Esophagus muscularis mucosa (tissue), 4 donors: ENCODE measurements at regions not wholly inside any gene's neighbourhood (a gene's known extent, or its start where the extent isn't known, plus 50 kb on each side); places are given as distances from the start of the nearest gene placed in this dataset.

Experiments
- DNase-seq: peaks from one replicate; pipeline ENCODE4 v3.0.0-alpha.2; 2017; ENCODE audit errors: extremely low spot score
- H3K27ac ChIP-seq, 4 donors: fragments of 200-600 bp; sonication (generic); replicated peaks in 1 of 4; 1 replicate in 3 of 4; 2 replicates in 1 of 4; pipeline ENCODE4 v1.5.1; 2016 to 2019; ENCODE audit warnings: mild to moderate bottlenecking in 1 of 4
- H3K27me3 ChIP-seq, 4 donors: fragments of 200-600 bp; sonication (generic); one replicate each; pipeline versions ENCODE4 v1.5.1 to v1.6.0; 2016 to 2019
- H3K36me3 ChIP-seq, 4 donors: fragments of 200-600 bp; sonication (generic); one replicate each; pipeline ENCODE4 v1.5.1; 2016 to 2019
- H3K4me1 ChIP-seq, 4 donors: fragments of 200-600 bp; sonication (generic); one replicate each; pipeline ENCODE4 v1.5.1; 2016 to 2019
- H3K4me3 ChIP-seq, 4 donors: fragments of 200-600 bp; sonication (generic); 1 replicate in 2 of 4; 2 replicates in 2 of 4; pipeline ENCODE4 v1.5.1; 2016 to 2019; ENCODE audit warnings: mild to moderate bottlenecking in 4 of 4, moderate library complexity in 1 of 4
- H3K9me3 ChIP-seq, 4 donors: fragments of 200-600 bp; sonication (generic); 1 replicate in 3 of 4; 2 replicates in 1 of 4; pipeline ENCODE4 v1.5.1; 2016 to 2019
- EP300 ChIP-seq: sonication (generic); formaldehyde crosslinking; IDR thresholded peaks from one replicate; pipeline ENCODE4 v1.6.1; 2017; ENCODE audit warnings: antibody characterized with exemption
- POLR2A ChIP-seq: fragments of 450-650 bp; IDR thresholded peaks from one replicate; pipeline ENCODE4 v1.6.1; 2017; ENCODE audit warnings: antibody characterized with exemption, moderate library complexity, mild to moderate bottlenecking, low read depth
- POLR2AphosphoS5 ChIP-seq, 2 donors: sonication (generic); formaldehyde crosslinking; IDR thresholded peaks; one replicate each; pipeline ENCODE4 v1.6.1; 2017; ENCODE audit warnings: antibody characterized with exemption in 2 of 2
- WGBS: methylation state at CpG from one replicate; pipeline ENCODE4 v1.1.5; 2018; 5-methylcytosine and 5-hydroxymethylcytosine counted together
- intact Hi-C: fragments of 100-400 bp; cut with DNase I; formaldehyde crosslinking; loops from one replicate; pipeline ENCODE4 v1.15.1; 2023
- TF ChIP-seq, protein P1 (sequence below), 3 experiments: fragments of 200-600 bp in 2 of 3; fragments of 450-650 bp in 1 of 3; sonication (generic) in 2 of 3; IDR thresholded peaks; one replicate each; pipeline ENCODE4 v1.5.1; 2017 to 2019; ENCODE audit warnings: antibody characterized with exemption in 3 of 3, mild to moderate bottlenecking in 2 of 3, moderate library complexity in 1 of 3

- H3K36me3 ChIP-seq, result no peaks in the 10 kb centered on the region
- H3K4me1 ChIP-seq, result no peaks in the 10 kb centered on the region
- H3K9me3 ChIP-seq, result no peaks in the 10 kb centered on the region
- no peak for DNase-seq
- 64% methylated on average over 6 of the region's 6 CpGs for WGBS
- no peak overlapping the region for H3K4me3 ChIP-seq
- intact Hi-C loops, result no loop called here
- H3K27ac ChIP-seq, result no peak overlapping the region
- H3K27me3 ChIP-seq, result peaks cover 0 to 4% (median 0%) of the 10 kb centered on the region in 4 donors
- TF ChIP-seq POLR2A (no peak), POLR2AphosphoS5 (IDR thresholded peaks at IDR 0.05) (no peak)
Measured at GRCh38 chr13:99884913-99885312, 86.7 kb downstream of the ZIC5 start.

DNA sequence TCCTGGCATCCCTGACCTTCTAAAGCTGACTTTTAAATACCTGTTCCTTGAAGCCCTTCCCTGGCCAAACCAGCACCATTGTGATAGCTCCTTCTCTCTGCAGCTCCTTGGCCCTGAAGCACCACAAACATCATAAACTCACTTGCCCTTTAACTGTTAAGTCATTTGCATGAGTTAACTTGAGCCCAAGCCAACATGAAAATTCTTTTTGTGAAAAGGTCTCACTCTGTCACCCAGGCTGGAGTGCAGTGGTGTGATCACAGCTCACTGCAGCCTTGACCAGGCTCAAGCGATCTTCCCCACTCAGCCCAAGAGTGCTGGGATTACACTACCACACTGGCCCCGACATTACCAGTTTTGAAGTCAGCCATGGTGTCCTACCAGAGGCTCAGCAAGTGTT is 87.8 kb downstream of the ZIC5 start:
- 80% methylated on average over 1 of the region's 2 CpGs for WGBS
- peaks cover 0 to 4% (median 0%) of the 10 kb centered on the region in 4 donors for H3K27me3 ChIP-seq
- TF ChIP-seq EP300 (no peak), POLR2AphosphoS5 (IDR thresholded peaks at IDR 0.05) (no peak), POLR2A (no peak)
- TF ChIP-seq, protein P1, sequence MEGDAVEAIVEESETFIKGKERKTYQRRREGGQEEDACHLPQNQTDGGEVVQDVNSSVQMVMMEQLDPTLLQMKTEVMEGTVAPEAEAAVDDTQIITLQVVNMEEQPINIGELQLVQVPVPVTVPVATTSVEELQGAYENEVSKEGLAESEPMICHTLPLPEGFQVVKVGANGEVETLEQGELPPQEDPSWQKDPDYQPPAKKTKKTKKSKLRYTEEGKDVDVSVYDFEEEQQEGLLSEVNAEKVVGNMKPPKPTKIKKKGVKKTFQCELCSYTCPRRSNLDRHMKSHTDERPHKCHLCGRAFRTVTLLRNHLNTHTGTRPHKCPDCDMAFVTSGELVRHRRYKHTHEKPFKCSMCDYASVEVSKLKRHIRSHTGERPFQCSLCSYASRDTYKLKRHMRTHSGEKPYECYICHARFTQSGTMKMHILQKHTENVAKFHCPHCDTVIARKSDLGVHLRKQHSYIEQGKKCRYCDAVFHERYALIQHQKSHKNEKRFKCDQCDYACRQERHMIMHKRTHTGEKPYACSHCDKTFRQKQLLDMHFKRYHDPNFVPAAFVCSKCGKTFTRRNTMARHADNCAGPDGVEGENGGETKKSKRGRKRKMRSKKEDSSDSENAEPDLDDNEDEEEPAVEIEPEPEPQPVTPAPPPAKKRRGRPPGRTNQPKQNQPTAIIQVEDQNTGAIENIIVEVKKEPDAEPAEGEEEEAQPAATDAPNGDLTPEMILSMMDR (IDR thresholded peaks at IDR 0.05), result no peak
- intact Hi-C loops, result no loop called here
- no peaks in the 10 kb centered on the region for H3K4me1 ChIP-seq
- no peak for DNase-seq
- no peak overlapping the region for H3K4me3 ChIP-seq
- no peaks in the 10 kb centered on the region for H3K36me3 ChIP-seq
- H3K9me3 ChIP-seq, result no peaks in the 10 kb centered on the region
- no peak overlapping the region for H3K27ac ChIP-seq

GRCh38 chr13:99878921-99879610 is 92.5 kb downstream of the ZIC5 start:
- DNase-seq, result no peak
- H3K27me3 ChIP-seq, result peaks cover 0 to 4% (median 0%) of the 10 kb centered on the region in 4 donors
- H3K4me3 ChIP-seq, result no peak overlapping the region
- no peaks in the 10 kb centered on the region for H3K4me1 ChIP-seq
- TF ChIP-seq POLR2A, result no peak
- H3K27ac ChIP-seq, result no peak overlapping the region
- no peaks in the 10 kb centered on the region for H3K36me3 ChIP-seq
- intact Hi-C loops, result no loop called here
- H3K9me3 ChIP-seq, result no peaks in the 10 kb centered on the region
- 68% methylated on average over 13 of the region's 13 CpGs for WGBS

GRCh38 chr13:99876651-99877050 is 94.9 kb downstream of the ZIC5 start:
- no peaks in the 10 kb centered on the region for H3K27me3 ChIP-seq
- H3K4me3 ChIP-seq, result no peak overlapping the region
- TF ChIP-seq, protein P1 (IDR thresholded peaks at IDR 0.05), result no peak
- no peak for TF ChIP-seq POLR2A
- no peak for TF ChIP-seq POLR2AphosphoS5 (IDR thresholded peaks at IDR 0.05)
- no peak for TF ChIP-seq EP300
- intact Hi-C loops, result no loop called here
- peak; percentile 29 for DNase-seq
- H3K36me3 ChIP-seq, result no peaks in the 10 kb centered on the region
- no peaks in the 10 kb centered on the region for H3K4me1 ChIP-seq
- no peak overlapping the region for H3K27ac ChIP-seq
- H3K9me3 ChIP-seq, result no peaks in the 10 kb centered on the region
- WGBS, result 95% methylated on average over 5 of the region's 5 CpGs

DNA sequence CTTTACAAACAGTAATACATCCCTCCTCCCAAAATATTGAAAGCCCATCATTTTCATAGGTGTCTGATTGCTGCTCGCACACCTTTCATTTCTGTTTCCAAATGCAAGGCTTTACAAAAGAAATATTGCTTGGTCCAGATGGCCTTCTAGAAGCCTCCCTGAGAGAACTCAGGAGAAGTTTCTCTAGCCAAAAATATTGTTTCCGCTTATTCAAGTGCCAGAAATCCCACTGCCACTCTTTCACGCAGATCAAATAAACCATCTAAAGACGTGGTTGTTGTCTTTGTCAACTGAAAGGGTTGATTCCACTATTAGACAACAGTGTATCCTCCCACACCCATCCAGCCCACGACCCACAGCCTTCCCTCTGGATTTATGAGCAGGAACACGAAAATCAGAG is 96.2 kb downstream of the ZIC5 start:
- no peaks in the 10 kb centered on the region for H3K9me3 ChIP-seq
- no peak overlapping the region for H3K4me3 ChIP-seq
- no peaks in the 10 kb centered on the region for H3K4me1 ChIP-seq
- WGBS, result 87% methylated on average over 6 of the region's 6 CpGs
- no peaks in the 10 kb centered on the region for H3K27me3 ChIP-seq
- H3K36me3 ChIP-seq, result no peaks in the 10 kb centered on the region
- DNase-seq, result no peak
- intact Hi-C loops, result no loop called here
- H3K27ac ChIP-seq, result no peak overlapping the region
- TF ChIP-seq POLR2AphosphoS5 (IDR thresholded peaks at IDR 0.05) (no peak), POLR2A (no peak), EP300 (no peak)
- TF ChIP-seq, protein P1 (IDR thresholded peaks at IDR 0.05), result no peak
